M059J (cell line): ENCODE measurements at regions not wholly inside any gene's neighbourhood (a gene's known extent, or its start where the extent isn't known, plus 50 kb on each side); places are given as distances from the start of the nearest gene placed in this dataset.

ENCODE experiments used
- DNase-seq: peaks from one replicate; pipeline ENCODE4 v3.0.0-alpha.2; 2012; ENCODE audit warnings: low read depth

- DNase-seq: no peak
Measured at GRCh38 chr14:101135796-101136742, 232.5 kb upstream of the RTL1 start.

GRCh38 chr14:101137234-101137633, 233.7 kb upstream of the RTL1 start:
- DNase-seq: no peak

- no peak for DNase-seq
Measured at GRCh38 chr14:101147848-101148247, 244.3 kb upstream of the RTL1 start.

- no peak for DNase-seq
Measured at GRCh38 chr14:101150039-101150610, 246.6 kb upstream of the RTL1 start.

GRCh38 chr14:101151226-101151926, 247.9 kb upstream of the RTL1 start:
- DNase-seq: peak; percentile 5

GRCh38 chr14:101151927-101152305, 248.4 kb upstream of the RTL1 start:
- no peak for DNase-seq

GRCh38 chr14:101152855-101153254, 249.3 kb upstream of the RTL1 start:
- DNase-seq: no peak

GRCh38 chr14:101153691-101154090, 250.2 kb upstream of the RTL1 start:
- no peak for DNase-seq

GRCh38 chr14:101155575-101155974, 252.1 kb upstream of the RTL1 start:
- no peak for DNase-seq

- no peak for DNase-seq
Measured at GRCh38 chr14:101167428-101167827, 263.9 kb upstream of the RTL1 start.

GRCh38 chr14:101169267-101169666, 265.7 kb upstream of the RTL1 start:
- no peak for DNase-seq

GRCh38 chr14:101171650-101172049, 268.1 kb upstream of the RTL1 start:
- no peak for DNase-seq

- no peak for DNase-seq
Measured at GRCh38 chr14:101173698-101174521, 270.4 kb upstream of the RTL1 start.

GRCh38 chr14:101174522-101174838, 271.0 kb upstream of the RTL1 start:
- DNase-seq: no peak

- no peak for DNase-seq
Measured at GRCh38 chr14:101174980-101175606, 271.6 kb upstream of the RTL1 start.

- no peak for DNase-seq
Measured at GRCh38 chr14:101175731-101176534, 272.4 kb upstream of the RTL1 start.

- no peak for DNase-seq
Measured at GRCh38 chr14:101176535-101177205, 273.1 kb upstream of the RTL1 start.

GRCh38 chr14:101177301-101177971, 273.9 kb upstream of the RTL1 start:
- DNase-seq: no peak
